H9 (cell line): ENCODE measurements at regions not wholly inside any gene's neighbourhood (a gene's known extent, or its start where the extent isn't known, plus 50 kb on each side); places are given as distances from the start of the nearest gene placed in this dataset.

Experiments used
- DNase-seq: peaks from one replicate; pipeline ENCODE4 v3.0.0-alpha.2; 2017
- H2AFZ ChIP-seq: one replicate; pipeline ENCODE4 v1.6.1; 2013; ENCODE audit warnings: mild to moderate bottlenecking, low read length, control low read depth, moderate library complexity
- H2AK5ac ChIP-seq: 2 replicates; pipeline ENCODE4 v1.6.1; 2013; ENCODE audit warnings: low read length, control low read depth, mixed read lengths; ENCODE audit not compliant: insufficient read length
- H2BK120ac ChIP-seq: one replicate; pipeline ENCODE4 v1.6.1; 2013; ENCODE audit warnings: low read depth, mild to moderate bottlenecking, low read length, control low read depth, inconsistent platforms; ENCODE audit not compliant: poor library complexity, severe bottlenecking
- H2BK12ac ChIP-seq: 2 replicates; pipeline ENCODE4 v1.6.1; 2013; ENCODE audit warnings: low read length, control low read depth, mixed read lengths, low read depth; ENCODE audit not compliant: insufficient read length
- H2BK15ac ChIP-seq: 2 replicates; pipeline ENCODE4 v1.6.1; 2013; ENCODE audit warnings: low read depth, low read length, control low read depth
- H2BK20ac ChIP-seq: one replicate; pipeline ENCODE4 v1.6.1; 2013; ENCODE audit warnings: low read depth, mild to moderate bottlenecking, low read length, control low read depth, inconsistent platforms; ENCODE audit not compliant: poor library complexity, severe bottlenecking
- H2BK5ac ChIP-seq: 2 replicates; pipeline ENCODE4 v1.6.1; 2013; ENCODE audit warnings: low read length, control low read depth, mixed read lengths; ENCODE audit not compliant: insufficient read length
- H3K14ac ChIP-seq: 2 replicates; pipeline ENCODE4 v1.6.1; 2013; ENCODE audit warnings: low read length, control low read depth; ENCODE audit not compliant: insufficient read depth
- H3K18ac ChIP-seq: 2 replicates; pipeline ENCODE4 v1.6.1; 2013; ENCODE audit warnings: low read depth, mild to moderate bottlenecking, mixed read lengths, low read length, control low read depth; ENCODE audit not compliant: insufficient read length
- H3K23ac ChIP-seq: 2 replicates; pipeline ENCODE4 v1.6.1; 2013; ENCODE audit warnings: low read length, control low read depth, mixed read lengths, low read depth; ENCODE audit not compliant: insufficient read length
- H3K23me2 ChIP-seq: 2 replicates; pipeline ENCODE4 v1.6.1; 2013; ENCODE audit warnings: low read depth, mild to moderate bottlenecking, mixed read lengths, low read length, control low read depth; ENCODE audit not compliant: insufficient read length, poor library complexity, severe bottlenecking
- H3K27ac ChIP-seq: 2 replicates; pipeline ENCODE4 v1.5.1; 2013; ENCODE audit warnings: low read length, control low read depth, mixed read lengths, low read depth; ENCODE audit not compliant: insufficient read length
- H3K27me3 ChIP-seq: 2 replicates; pipeline ENCODE4 v1.6.1; 2013; ENCODE audit warnings: low read length, control low read depth, inconsistent platforms; ENCODE audit not compliant: insufficient read depth
- H3K4ac ChIP-seq: 2 replicates; pipeline ENCODE4 v1.6.1; 2013; ENCODE audit warnings: low read depth, mild to moderate bottlenecking, control low read depth, inconsistent platforms, low read length, moderate library complexity
- H3K4me1 ChIP-seq: 2 replicates; pipeline ENCODE4 v1.6.1; 2013; ENCODE audit warnings: low read length, control low read depth, inconsistent platforms; ENCODE audit not compliant: insufficient read depth
- H3K4me2 ChIP-seq: 2 replicates; pipeline ENCODE4 v1.6.1; 2013; ENCODE audit warnings: low read length, control low read depth, mixed read lengths; ENCODE audit not compliant: insufficient read length, insufficient read depth
- H3K56ac ChIP-seq: 2 replicates; pipeline ENCODE4 v1.6.1; 2013; ENCODE audit warnings: low read depth, mild to moderate bottlenecking, mixed read lengths, low read length, control low read depth; ENCODE audit not compliant: insufficient read length
- H3K79me1 ChIP-seq: 2 replicates; pipeline ENCODE4 v1.6.1; 2013; ENCODE audit warnings: low read depth, mild to moderate bottlenecking, moderate library complexity, low read length, control low read depth, inconsistent platforms; ENCODE audit not compliant: insufficient read depth, poor library complexity, severe bottlenecking
- H3K79me2 ChIP-seq: 2 replicates; pipeline ENCODE4 v1.6.1; 2013; ENCODE audit warnings: low read length, control low read depth, inconsistent platforms; ENCODE audit not compliant: insufficient read depth
- H3K9ac ChIP-seq: 2 replicates; pipeline ENCODE4 v1.6.1; 2013; ENCODE audit warnings: low read length, control low read depth, mixed read lengths; ENCODE audit not compliant: insufficient read length; ENCODE audit errors: extremely low read depth
- H3K9me3 ChIP-seq: one replicate; pipeline ENCODE4 v1.6.1; 2013; ENCODE audit warnings: low read depth, low read length, inconsistent platforms; ENCODE audit not compliant: control insufficient read depth
- H3T11ph ChIP-seq: one replicate; pipeline ENCODE4 v1.6.1; 2013; ENCODE audit warnings: mild to moderate bottlenecking, low read length, control low read depth, inconsistent platforms
- H4K20me1 ChIP-seq: one replicate; pipeline ENCODE4 v1.6.1; 2013; ENCODE audit not compliant: control insufficient read depth, insufficient read length, insufficient read depth
- H4K5ac ChIP-seq: 2 replicates; pipeline ENCODE4 v1.6.1; 2013; ENCODE audit warnings: low read depth, mild to moderate bottlenecking, mixed read lengths, low read length, control low read depth; ENCODE audit not compliant: insufficient read length
- H4K8ac ChIP-seq: replicated peaks from 2 replicates; pipeline ENCODE4 v1.6.1; 2013; ENCODE audit warnings: low read length, control low read depth, mixed read lengths, low read depth; ENCODE audit not compliant: insufficient read length
- H4K91ac ChIP-seq: 2 replicates; pipeline ENCODE4 v1.6.1; 2013; ENCODE audit warnings: low read depth, mild to moderate bottlenecking, moderate library complexity, mixed read lengths, low read length, control low read depth; ENCODE audit not compliant: insufficient read length
- H3K27ac Mint-ChIP-seq, 3 experiments: 2 replicates in 2 of 3; 3 replicates in 1 of 3; pipeline ENCODE4 v1.8.0; 2020 to 2021; ENCODE audit warnings: mixed read lengths in 3 of 3, mild to moderate bottlenecking in 1 of 3, moderate library complexity in 1 of 3
- H3K27me3 Mint-ChIP-seq: 2 replicates; pipeline ENCODE4 v1.8.0; 2021; ENCODE audit warnings: low read depth, mild to moderate bottlenecking, moderate library complexity, mixed read lengths
- H3K36me3 Mint-ChIP-seq, 3 experiments: 2 replicates in 2 of 3; 3 replicates in 1 of 3; pipeline ENCODE4 v1.8.0; 2020 to 2021; ENCODE audit warnings: low read depth in 3 of 3, mixed read lengths in 3 of 3; ENCODE audit not compliant: insufficient read depth in 1 of 3
- H3K4me1 Mint-ChIP-seq, 2 experiments: 2 replicates each; pipeline ENCODE4 v1.8.0; 2020; ENCODE audit warnings: mixed read lengths in 2 of 2
- H3K4me3 Mint-ChIP-seq, 2 experiments: 2 replicates in 1 of 2; 3 replicates in 1 of 2; pipeline ENCODE4 v1.8.0; 2020 to 2021; ENCODE audit warnings: mild to moderate bottlenecking in 2 of 2, mixed read lengths in 2 of 2, moderate library complexity in 1 of 2
- H3K9me3 Mint-ChIP-seq, 2 experiments: 2 replicates in 1 of 2; 3 replicates in 1 of 2; pipeline ENCODE4 v1.8.0; 2020; ENCODE audit warnings: mild to moderate bottlenecking in 2 of 2, mixed read lengths in 2 of 2, moderate library complexity in 1 of 2
- CTCF ChIP-seq: fragments of 200-600 bp; sonication (generic); conservative IDR thresholded peaks from 3 replicates; pipeline ENCODE4 v1.8.0; 2021; ENCODE audit warnings: antibody characterized with exemption, mild to moderate bottlenecking
- WGBS: extraction: QIAGEN DNeasy Blood & Tissue Kit; methylation state at CpG from one replicate; pipeline ENCODE4 v1.1.7; 2013; ENCODE audit warnings: missing lambda C conversion rate, low lambda C conversion rate, mixed read lengths; ENCODE audit not compliant: insufficient read length; ENCODE audit errors: extremely low coverage; 5-methylcytosine and 5-hydroxymethylcytosine counted together

- no peak overlapping the region for H3K18ac ChIP-seq
- no peaks in the 10 kb centered on the region for H3K27me3 ChIP-seq
- H3K4me2 ChIP-seq = no peak overlapping the region
- no peak overlapping the region for H3K27ac ChIP-seq
- H3K79me2 ChIP-seq = no peaks in the 10 kb centered on the region
- H4K5ac ChIP-seq = no peak overlapping the region
- no peak overlapping the region for H2AFZ ChIP-seq
- no peak overlapping the region for H2AK5ac ChIP-seq
- H3K27ac Mint-ChIP-seq = no peak overlapping the region
- H2BK5ac ChIP-seq = no peak overlapping the region
- no peaks in the 10 kb centered on the region for H3K4me1 Mint-ChIP-seq
- no peaks in the 10 kb centered on the region; the same call in 1 of the 2 replicates for H3K27me3 Mint-ChIP-seq
- H3K4me3 Mint-ChIP-seq = no peak overlapping the region
- H4K8ac ChIP-seq = no peak overlapping the region
- H2BK15ac ChIP-seq = no peak overlapping the region
- H2BK20ac ChIP-seq = no peak overlapping the region
- peaks cover 84 to 89% of the 10 kb centered on the region in 2 experiments for H3K9me3 Mint-ChIP-seq
- no peak for DNase-seq
- H4K20me1 ChIP-seq = no peaks in the 10 kb centered on the region
- no CpG with 5 or more reads among the region's 1 CpG for WGBS
- no peak overlapping the region for H3K4ac ChIP-seq
- peaks cover 0 to 22% (median 2%) of the 10 kb centered on the region in 3 experiments; a peak in 4 of 7 replicates for H3K36me3 Mint-ChIP-seq
- H2BK120ac ChIP-seq = no peak overlapping the region
- no peak for TF ChIP-seq CTCF
- no peak overlapping the region for H3K56ac ChIP-seq
- no peak overlapping the region for H3T11ph ChIP-seq
- no peak overlapping the region for H4K91ac ChIP-seq
- no peaks in the 10 kb centered on the region for H3K79me1 ChIP-seq
- no peaks in the 10 kb centered on the region for H3K4me1 ChIP-seq
- no peaks in the 10 kb centered on the region for H3K23me2 ChIP-seq
- H3K9ac ChIP-seq = no peak overlapping the region
- H2BK12ac ChIP-seq = no peak overlapping the region
- H3K14ac ChIP-seq = no peak overlapping the region
- H3K23ac ChIP-seq = no peak overlapping the region
- peaks cover 78% of the 10 kb centered on the region for H3K9me3 ChIP-seq
Observed at GRCh38 chr13:19264711-19265110, 83.1 kb upstream of the TUBA3C start.
